Right hindlimb (tissue), 1 donor: ENCODE measurements at regions not wholly inside any gene's neighbourhood (a gene's known extent, or its start where the extent isn't known, plus 50 kb on each side); places are given as distances from the start of the nearest gene placed in this dataset.
"Not testable (repeated sequence)": the region's sequence is repeated elsewhere in the genome, so short reads cannot be mapped to it uniquely, and the experiment has no call there.

Experiments used
- DNase-seq: peaks from one replicate; pipeline ENCODE4 v3.0.0-alpha.2; 2018

DNA sequence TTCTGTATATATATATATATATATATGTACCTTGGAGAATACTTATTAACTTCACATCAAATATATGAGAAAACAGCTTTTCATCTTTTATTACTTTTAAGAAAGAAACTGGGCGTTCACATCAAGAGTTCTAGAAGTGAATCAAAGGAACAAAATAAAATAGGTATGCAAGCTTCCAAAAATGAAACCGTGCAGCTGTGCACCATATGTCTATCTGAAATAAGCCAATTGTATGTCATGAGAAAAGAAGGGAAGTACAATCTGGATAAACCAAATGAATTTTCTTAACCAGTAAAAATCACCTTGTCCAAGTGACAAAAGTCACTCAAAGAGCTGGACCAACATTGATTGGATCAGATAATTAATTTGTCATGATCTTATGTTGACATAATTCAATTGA lies 405.4 kb upstream of the TECRL start:
- no peak for DNase-seq

DNA sequence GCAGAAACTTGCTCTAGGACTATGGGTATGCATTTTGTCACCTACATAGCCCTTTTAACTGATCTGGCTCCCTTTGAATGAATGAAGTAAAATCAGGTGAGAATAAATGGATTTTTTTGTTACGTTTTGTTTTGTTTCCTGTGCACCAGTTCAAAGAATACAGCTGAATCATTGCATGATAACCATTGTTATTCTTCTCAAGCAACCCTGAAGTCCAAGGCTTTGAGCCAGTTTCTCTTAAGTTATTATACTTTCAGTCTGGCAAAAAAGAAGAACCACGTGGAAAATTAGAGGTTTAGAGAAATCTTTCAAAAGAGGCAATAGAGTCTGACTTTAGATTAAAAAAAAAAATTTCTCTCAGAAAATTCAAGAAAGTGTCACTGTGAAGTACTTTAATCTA lies 398.6 kb upstream of the TECRL start:
- no peak for DNase-seq

- no peak for DNase-seq
Measured at GRCh38 chr4:64799751-64800150, 390.5 kb upstream of the TECRL start.

DNA sequence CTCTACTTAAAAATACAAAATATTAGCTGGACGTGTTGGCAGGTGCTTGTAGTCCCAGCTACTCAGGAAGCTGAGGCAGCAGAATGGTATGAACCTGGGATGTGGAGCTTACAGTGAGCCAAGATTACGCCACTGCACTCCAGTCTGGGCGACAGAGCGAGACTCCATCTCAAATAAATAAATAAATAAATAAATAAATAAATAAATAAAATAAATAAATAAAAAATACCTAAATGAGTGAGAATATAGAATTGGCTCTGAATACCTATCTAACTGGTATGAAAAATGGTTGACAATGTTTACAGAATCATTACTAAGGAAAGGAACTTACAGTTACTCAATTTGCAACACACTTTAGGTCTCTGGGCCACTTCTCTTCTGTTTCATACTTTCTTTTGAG lies 389.6 kb upstream of the TECRL start:
- not testable (repeated sequence) for DNase-seq

DNA sequence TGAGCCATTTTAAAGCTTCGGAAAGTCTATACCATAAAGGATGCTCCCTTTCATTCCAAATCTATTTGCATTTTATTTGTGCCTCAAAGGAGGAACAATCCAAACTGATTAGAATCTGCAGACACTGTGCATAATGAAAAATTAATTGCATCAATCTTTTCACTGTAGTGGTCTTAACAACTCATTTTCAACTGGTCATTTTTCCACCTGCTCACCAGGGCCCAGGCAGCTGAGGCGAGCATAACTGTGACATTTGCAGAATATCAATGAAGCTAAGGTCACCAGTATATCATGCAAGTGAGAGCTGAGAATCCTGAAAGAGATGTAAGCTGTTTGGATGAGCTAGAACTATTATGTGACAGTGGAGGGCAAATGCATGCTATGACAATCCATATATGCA lies 387.3 kb upstream of the TECRL start:
- no peak for DNase-seq

DNA sequence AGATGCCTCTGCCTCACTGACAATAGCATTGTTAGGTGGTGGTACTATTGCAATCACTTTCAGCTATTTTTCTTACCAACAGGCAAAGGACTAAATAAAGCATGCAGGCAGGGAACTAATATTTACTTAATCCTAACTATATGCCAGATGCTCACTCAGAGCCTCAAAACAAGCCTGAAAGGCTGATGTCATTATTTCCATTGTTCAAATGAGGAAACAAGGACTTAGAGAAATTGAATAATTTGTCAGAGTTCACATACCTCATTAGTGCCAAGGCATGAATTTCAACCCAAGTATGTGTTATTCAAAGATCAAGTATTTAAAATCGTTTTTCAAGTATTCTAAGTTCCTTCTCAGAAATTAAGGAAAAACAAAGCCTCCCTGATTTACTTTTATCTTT lies 374.9 kb upstream of the TECRL start:
- no peak for DNase-seq

DNA sequence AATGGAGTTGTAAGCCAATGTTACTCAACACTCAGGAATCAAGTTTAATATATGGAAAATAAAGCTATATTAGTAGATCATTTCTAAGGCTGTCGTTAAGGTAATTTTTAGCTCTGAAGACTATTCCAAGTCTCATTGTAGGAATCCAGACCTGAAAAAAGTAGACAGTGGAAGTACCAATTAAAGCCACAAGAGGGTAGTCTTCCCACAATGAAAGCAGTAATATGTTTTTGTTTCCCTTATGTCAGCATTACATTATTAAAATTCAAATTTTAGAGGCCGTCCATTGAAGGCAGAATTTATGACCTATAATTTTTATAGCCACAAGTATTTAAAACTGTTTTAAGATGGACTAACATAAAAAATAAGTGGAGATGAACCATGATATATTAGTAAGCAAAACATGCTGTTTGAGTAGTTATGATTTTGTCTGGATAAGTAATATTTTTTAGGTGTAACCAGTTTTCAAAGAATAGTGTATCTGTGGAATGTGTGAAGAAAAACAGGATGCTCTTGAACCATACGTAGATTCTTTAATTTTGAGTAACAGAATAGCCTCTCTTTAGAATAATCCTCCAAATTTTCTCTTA lies 372.6 kb upstream of the TECRL start:
- no peak for DNase-seq

GRCh38 chr4:64780664-64781063 lies 371.4 kb upstream of the TECRL start:
- DNase-seq: no peak

- no peak for DNase-seq
Measured at GRCh38 chr4:64777286-64777685, 368.0 kb upstream of the TECRL start.

- DNase-seq: no peak
Measured at GRCh38 chr4:64776820-64777219, 367.6 kb upstream of the TECRL start.

- no peak for DNase-seq
Measured at GRCh38 chr4:64774626-64775025, 365.4 kb upstream of the TECRL start.

GRCh38 chr4:64771149-64771548 lies 361.9 kb upstream of the TECRL start:
- no peak for DNase-seq

DNA sequence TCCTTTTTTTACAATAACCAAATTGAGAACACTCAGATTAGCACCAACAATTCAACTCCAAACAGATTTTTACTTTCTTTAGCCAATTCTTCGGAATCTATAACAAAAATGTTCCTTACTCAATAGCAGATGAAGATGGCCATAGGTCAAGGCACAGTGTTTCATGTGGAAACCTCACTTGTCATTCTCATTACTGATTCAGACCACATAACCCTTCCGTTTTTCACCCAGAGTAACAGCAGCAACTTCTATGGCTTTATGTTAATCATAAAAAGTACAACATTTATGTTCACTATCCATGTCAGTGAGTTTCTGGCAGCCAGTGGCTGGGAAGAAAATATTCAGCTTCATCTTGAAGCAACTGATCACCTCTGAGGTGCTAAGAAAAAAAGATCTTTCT lies 358.3 kb upstream of the TECRL start:
- no peak for DNase-seq

- no peak for DNase-seq
Measured at GRCh38 chr4:64766565-64766964, 357.3 kb upstream of the TECRL start.

DNA sequence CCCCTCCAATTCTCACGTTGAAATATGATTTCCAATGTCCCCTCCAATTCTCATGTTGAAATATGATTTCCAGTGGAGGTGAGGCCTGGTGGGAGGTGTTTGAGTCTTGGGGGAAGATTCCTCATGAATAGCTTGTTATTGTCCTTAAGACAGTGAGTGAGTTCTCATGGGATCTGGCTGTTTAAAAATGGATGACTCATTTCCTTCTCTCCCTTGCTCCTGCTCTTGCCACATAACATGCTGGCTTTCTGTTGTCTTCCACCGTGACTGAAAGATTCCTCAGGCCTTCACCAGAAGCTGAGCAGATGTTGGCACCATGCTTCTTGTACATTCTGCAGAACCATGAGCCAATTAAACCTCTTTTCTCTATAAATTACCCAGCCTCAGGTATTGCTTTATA lies 346.8 kb upstream of the TECRL start:
- DNase-seq: no peak

DNA sequence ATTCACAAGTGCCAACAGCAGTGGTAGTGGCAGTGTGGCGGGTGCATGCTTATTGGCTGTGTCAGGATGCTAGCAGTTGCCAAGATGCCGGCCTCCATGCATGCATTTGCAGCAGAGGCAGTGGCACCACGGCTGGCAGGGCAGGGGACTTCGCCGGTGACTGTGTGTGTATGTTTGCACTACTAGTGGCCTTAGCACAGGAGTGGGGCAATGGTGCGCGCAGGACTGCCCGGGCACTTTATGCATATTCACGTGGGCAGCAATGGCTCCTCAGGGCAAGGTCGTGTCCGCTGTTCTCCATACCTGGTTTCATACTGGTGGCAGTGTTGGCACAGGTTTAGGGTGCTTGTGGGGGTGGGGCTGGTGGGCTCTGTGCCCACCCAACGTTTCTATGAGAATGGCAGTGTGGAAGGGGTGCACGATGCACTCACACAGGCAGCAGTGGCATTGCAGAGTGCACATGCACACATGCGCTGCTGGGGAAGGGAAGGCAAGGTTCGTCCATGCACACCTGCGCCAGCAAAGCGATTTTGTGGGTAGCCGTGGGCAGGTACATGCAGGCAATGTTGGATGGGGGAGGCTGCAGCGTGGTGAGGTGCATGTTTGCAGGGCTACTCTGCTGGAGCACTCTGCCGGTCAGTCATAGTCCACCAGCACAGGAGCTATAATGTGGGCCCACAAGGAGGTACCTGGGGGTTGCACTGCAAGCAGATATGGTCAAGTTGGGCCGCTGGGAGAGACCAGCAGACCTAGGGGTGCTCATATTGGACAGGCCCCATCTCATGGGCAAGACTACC lies 338.9 kb upstream of the TECRL start:
- DNase-seq: no peak

- DNase-seq: no peak
Measured at GRCh38 chr4:64738240-64738639, 329.0 kb upstream of the TECRL start.

GRCh38 chr4:64737854-64738138 lies 328.5 kb upstream of the TECRL start:
- not testable (repeated sequence) for DNase-seq

DNA sequence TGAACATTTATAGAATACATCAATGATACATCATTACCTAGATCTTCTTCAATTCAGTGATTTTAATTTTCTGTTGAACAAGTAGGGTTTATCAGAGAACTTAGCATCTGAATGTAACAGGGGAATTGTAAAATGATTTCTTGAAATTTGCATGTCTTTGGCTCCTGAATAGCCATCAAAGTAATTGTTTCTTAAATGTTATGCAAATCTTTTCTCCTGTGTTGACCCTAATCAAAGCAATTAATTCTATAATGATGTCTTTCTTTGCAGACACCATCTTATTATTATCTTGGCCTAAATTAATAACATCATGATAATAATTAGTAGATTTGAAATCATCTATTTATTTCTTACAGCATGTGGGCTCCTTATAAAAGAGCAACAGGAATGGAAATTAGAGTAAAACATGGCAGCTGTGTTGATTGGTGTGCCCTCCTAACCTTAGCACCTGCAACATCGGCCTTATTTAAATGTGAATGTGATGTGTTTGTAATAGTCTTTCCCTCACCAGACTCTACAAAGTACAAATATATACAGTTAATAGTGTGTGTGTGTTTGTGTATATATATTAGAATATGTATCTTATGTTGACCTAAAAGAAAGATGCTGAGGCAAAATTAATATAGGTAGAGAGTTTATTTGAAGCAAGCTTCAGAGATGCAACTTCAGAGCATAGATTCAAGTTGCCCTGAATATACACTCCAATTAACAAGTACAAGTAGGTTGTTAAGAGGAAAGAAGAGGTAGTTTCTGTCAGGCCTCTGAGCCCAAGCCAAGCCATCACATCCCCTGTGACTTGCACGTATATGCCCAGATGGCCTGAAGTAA lies 328.0 kb upstream of the TECRL start:
- DNase-seq: no peak

GRCh38 chr4:64729561-64729960 lies 320.3 kb upstream of the TECRL start:
- no peak for DNase-seq

DNA sequence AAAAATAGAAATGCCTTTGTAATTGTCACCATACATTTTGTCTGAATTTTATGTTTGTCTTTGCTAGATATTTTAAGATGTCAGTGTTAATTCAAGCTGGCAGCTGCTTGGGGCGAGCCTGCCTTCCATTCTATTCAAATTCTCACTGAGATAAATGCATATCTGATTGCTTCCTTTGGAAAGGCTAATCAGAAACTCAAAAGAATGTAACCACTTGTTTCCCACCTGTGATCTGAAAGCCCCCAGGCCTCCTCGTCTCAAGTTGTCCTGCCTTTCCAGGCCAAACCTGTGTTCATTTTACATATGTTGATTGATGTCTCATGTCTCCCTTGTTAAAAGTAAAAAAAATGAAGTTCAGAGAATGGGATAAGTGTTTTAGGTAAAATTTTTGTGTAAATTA lies 318.7 kb upstream of the TECRL start:
- no peak for DNase-seq

- DNase-seq: not testable (repeated sequence)
Measured at GRCh38 chr4:64727391-64727790, 318.1 kb upstream of the TECRL start.

GRCh38 chr4:64724689-64725088 lies 315.4 kb upstream of the TECRL start:
- DNase-seq: no peak

DNA sequence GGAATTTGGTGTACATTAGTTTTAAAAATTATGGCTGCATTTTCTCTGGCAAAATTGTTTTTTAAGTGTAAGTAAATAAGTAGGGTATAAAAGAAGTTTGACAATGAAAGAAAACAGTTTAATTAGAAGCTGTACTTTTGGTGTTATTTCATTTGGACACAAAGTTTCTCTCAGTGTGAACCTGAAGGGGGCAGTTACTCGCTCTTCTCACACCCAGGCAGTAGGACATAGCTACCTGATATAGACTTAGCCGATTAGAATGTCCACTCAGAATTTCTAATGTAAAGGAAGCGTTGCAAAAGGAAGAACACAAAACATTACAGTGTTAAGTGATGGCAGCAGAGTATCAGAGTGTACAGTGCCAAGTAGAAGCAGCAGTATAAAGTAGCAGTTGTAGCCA lies 311.9 kb upstream of the TECRL start:
- no peak for DNase-seq
